H1 (cell line): ENCODE measurements at regions not wholly inside any gene's neighbourhood (a gene's known extent, or its start where the extent isn't known, plus 50 kb on each side); places are given as distances from the start of the nearest gene placed in this dataset.

Experiments
- CTCF ChIA-PET: fragments of 300-600 bp; sonication (Branson Sonifier 250); formaldehyde crosslinking; loops from one replicate; lab custom pipeline; 2021; ENCODE audit not compliant: partially characterized antibody; lab: Charles Lee
- POLR2A ChIA-PET: fragments of 300-600 bp; sonication (Branson Sonifier 250); formaldehyde crosslinking; loops from one replicate; lab custom pipeline; 2021; ENCODE audit warnings: inconsistent platforms; ENCODE audit not compliant: partially characterized antibody; lab: Charles Lee
- DNase-seq, 2 experiments: peaks; one replicate each; pipeline versions ENCODE4 v3.0.0 to v3.0.0-alpha.2; 2010 to 2022; ENCODE audit warnings: low spot score in 2 of 2, low read depth in 1 of 2, mixed read lengths in 1 of 2
- FAIRE-seq: peaks from 2 replicates; lab custom pipeline; 2011; peaks lifted over from hg19 to GRCh38; lab: Jason Lieb, UNC
- H2AFZ ChIP-seq: 2 replicates; pipeline ENCODE4 v1.8.1; 2012; ENCODE audit warnings: low read length, inconsistent platforms
- H2AK5ac ChIP-seq: 2 replicates; pipeline ENCODE4 v1.6.1; 2013; ENCODE audit warnings: low read depth, low read length
- H2BK120ac ChIP-seq: replicated peaks from 2 replicates; pipeline ENCODE3; 2013; ENCODE audit warnings: low read depth, low read length, inconsistent platforms
- H2BK12ac ChIP-seq: 2 replicates; pipeline ENCODE4 v1.6.1; 2013; ENCODE audit warnings: low read depth, low read length
- H2BK15ac ChIP-seq: 2 replicates; pipeline ENCODE4 v1.6.1; 2013; ENCODE audit warnings: low read length
- H2BK20ac ChIP-seq: 2 replicates; pipeline ENCODE4 v1.6.1; 2013; ENCODE audit warnings: low read length
- H2BK5ac ChIP-seq: 2 replicates; pipeline ENCODE4 v1.6.1; 2013; ENCODE audit warnings: low read depth, low read length
- H3K14ac ChIP-seq: 2 replicates; pipeline ENCODE4 v1.6.1; 2013; ENCODE audit warnings: inconsistent platforms; ENCODE audit not compliant: insufficient read length
- H3K18ac ChIP-seq: 2 replicates; pipeline ENCODE4 v1.6.1; 2013; ENCODE audit warnings: low read length; ENCODE audit errors: extremely low read depth
- H3K23ac ChIP-seq: 2 replicates; pipeline ENCODE4 v1.6.1; 2013; ENCODE audit warnings: inconsistent platforms; ENCODE audit not compliant: insufficient read length
- H3K23me2 ChIP-seq: 2 replicates; pipeline ENCODE4 v1.6.1; 2013; ENCODE audit warnings: low read depth, low read length
- H3K27ac ChIP-seq: 2 replicates; pipeline ENCODE4 v1.6.1; 2011; ENCODE audit warnings: low read depth, low read length, inconsistent platforms
- H3K27me3 ChIP-seq, 4 experiments: replicated peaks in 1 of 4; 1 replicate in 1 of 4; 2 replicates in 3 of 4; pipeline versions ENCODE4 v1.6.1 to v1.8.1; 2011 to 2013; ENCODE audit warnings: low read length in 3 of 4, mild to moderate bottlenecking in 3 of 4, inconsistent platforms in 2 of 4, mixed read lengths in 2 of 4, moderate library complexity in 1 of 4; ENCODE audit not compliant: control insufficient read depth in 3 of 4, insufficient read depth in 3 of 4; ENCODE audit errors: extremely low read depth in 1 of 4
- H3K36me3 ChIP-seq, 4 experiments: 2 replicates each; pipeline versions ENCODE4 v1.6.1 to v1.8.1; 2011 to 2013; ENCODE audit warnings: mild to moderate bottlenecking in 4 of 4, low read length in 3 of 4, moderate library complexity in 2 of 4, control low read depth in 1 of 4, inconsistent platforms in 1 of 4; ENCODE audit not compliant: insufficient read depth in 4 of 4, control insufficient read depth in 2 of 4
- H3K4ac ChIP-seq: replicated peaks from 2 replicates; pipeline ENCODE3; 2013; ENCODE audit warnings: low read length, low read depth, mixed read lengths, inconsistent platforms; ENCODE audit not compliant: insufficient read length
- H3K4me1 ChIP-seq, 4 experiments: replicated peaks in 1 of 4; 1 replicate in 1 of 4; 2 replicates in 3 of 4; pipeline versions ENCODE4 v1.6.1 to v1.8.1; 2011 to 2013; ENCODE audit warnings: low read length in 3 of 4, inconsistent platforms in 2 of 4, mixed read lengths in 1 of 4; ENCODE audit not compliant: insufficient read depth in 4 of 4, control insufficient read depth in 3 of 4
- H3K4me2 ChIP-seq, 2 experiments: 2 replicates each; pipeline versions ENCODE4 v1.6.1 to v1.8.1; 2011 to 2013; ENCODE audit warnings: low read depth in 2 of 2, low read length in 2 of 2, control low read depth in 1 of 2, inconsistent platforms in 1 of 2, mild to moderate bottlenecking in 1 of 2; ENCODE audit not compliant: insufficient read depth in 1 of 2
- H3K4me3 ChIP-seq, 4 experiments: fragments of 200-600, 300-600 bp in 1 of 4; sonication (generic), shearing (Covaris generic), sonication (Bioruptor Twin) in 1 of 4; 2 replicates each; pipeline versions ENCODE4 v1.5.1 to v1.8.1; 2011 to 2016; ENCODE audit warnings: low read length in 4 of 4, low read depth in 3 of 4, control low read depth in 2 of 4, inconsistent platforms in 2 of 4, mild to moderate bottlenecking in 2 of 4, mixed read lengths in 1 of 4, moderate library complexity in 1 of 4; ENCODE audit not compliant: insufficient read depth in 2 of 4; ENCODE audit errors: extremely low read depth in 1 of 4
- H3K56ac ChIP-seq: replicated peaks from 2 replicates; pipeline ENCODE3; 2013; ENCODE audit warnings: low read depth, mild to moderate bottlenecking, mixed read lengths, low read length, inconsistent platforms; ENCODE audit not compliant: insufficient read length
- H3K79me1 ChIP-seq: 2 replicates; pipeline ENCODE4 v1.6.1; 2013; ENCODE audit warnings: low read depth, low read length, control low read depth
- H3K79me2 ChIP-seq, 2 experiments: 2 replicates each; pipeline versions ENCODE4 v1.6.1 to v1.8.1; 2012 to 2013; ENCODE audit warnings: low read length in 2 of 2, mild to moderate bottlenecking in 2 of 2, inconsistent platforms in 1 of 2; ENCODE audit not compliant: insufficient read depth in 2 of 2, control insufficient read depth in 1 of 2
- H3K9ac ChIP-seq, 4 experiments: replicated peaks in 1 of 4; 1 replicate in 1 of 4; 2 replicates in 3 of 4; pipeline versions ENCODE4 v1.6.1 to v1.8.1; 2011 to 2013; ENCODE audit warnings: low read depth in 3 of 4, low read length in 3 of 4, control low read depth in 2 of 4, mild to moderate bottlenecking in 2 of 4, moderate library complexity in 2 of 4, inconsistent platforms in 1 of 4; ENCODE audit errors: extremely low read depth in 1 of 4
- H3K9me3 ChIP-seq, 2 experiments: 2 replicates each; pipeline versions ENCODE4 v1.6.1 to v1.8.1; 2012 to 2013; ENCODE audit warnings: mild to moderate bottlenecking in 2 of 2, moderate library complexity in 2 of 2, control low read depth in 1 of 2, inconsistent platforms in 1 of 2, low read depth in 1 of 2, low read length in 1 of 2, mixed read lengths in 1 of 2; ENCODE audit not compliant: insufficient read depth in 2 of 2
- H4K20me1 ChIP-seq, 2 experiments: replicated peaks in 1 of 2; 2 replicates each; pipeline versions ENCODE3 to v1.8.1; 2011 to 2013; ENCODE audit warnings: inconsistent platforms in 2 of 2, low read length in 2 of 2, mild to moderate bottlenecking in 1 of 2; ENCODE audit not compliant: insufficient read depth in 2 of 2, control insufficient read depth in 1 of 2
- H4K5ac ChIP-seq: 2 replicates; pipeline ENCODE4 v1.6.1; 2013; ENCODE audit warnings: low read length, low read depth, mixed read lengths, inconsistent platforms; ENCODE audit not compliant: insufficient read length
- H4K8ac ChIP-seq: 2 replicates; pipeline ENCODE4 v1.8.0; 2013; ENCODE audit warnings: mild to moderate bottlenecking, moderate library complexity, low read length, inconsistent platforms; ENCODE audit not compliant: insufficient read depth; ENCODE audit errors: extremely low read depth
- H4K91ac ChIP-seq: replicated peaks from 2 replicates; pipeline ENCODE3; 2013; ENCODE audit warnings: low read length, mixed read lengths, inconsistent platforms; ENCODE audit not compliant: insufficient read length
- BACH1 ChIP-seq: IDR thresholded peaks from 2 replicates; pipeline ENCODE4 v1.6.1; 2012; ENCODE audit warnings: low read length, improper control_type of control experiment
- BRCA1 ChIP-seq: IDR thresholded peaks from 2 replicates; pipeline ENCODE4 v1.6.1; 2012; ENCODE audit warnings: low read depth, low read length, improper control_type of control experiment
- CHD1 ChIP-seq: IDR thresholded peaks from 2 replicates; pipeline ENCODE4 v1.6.1; 2012; ENCODE audit warnings: low read depth, low read length, improper control_type of control experiment
- CHD2 ChIP-seq: IDR thresholded peaks from 2 replicates; pipeline ENCODE4 v1.6.1; 2012; ENCODE audit warnings: low read length, improper control_type of control experiment
- EZH2 ChIP-seq: fragments of 200-600 bp; sonication (generic); IDR thresholded peaks from 2 replicates; pipeline ENCODE4 v1.7.1; 2012; ENCODE audit warnings: low read depth, mild to moderate bottlenecking, moderate library complexity, low read length, inconsistent platforms; ENCODE audit not compliant: severe bottlenecking
- NANOG ChIP-seq: IDR thresholded peaks from 2 replicates; pipeline ENCODE4 v1.6.1; 2011; ENCODE audit warnings: low read length, low read depth, mild to moderate bottlenecking, inconsistent platforms; ENCODE audit not compliant: insufficient read depth, poor library complexity, severe bottlenecking
- RAD21 ChIP-seq, 2 experiments: IDR thresholded peaks in 1 of 2; conservative IDR thresholded peaks in 1 of 2; 2 replicates each; pipeline ENCODE4 v1.6.1; 2011; ENCODE audit warnings: low read depth in 2 of 2, low read length in 2 of 2, improper control_type of control experiment in 1 of 2, inconsistent platforms in 1 of 2, mild to moderate bottlenecking in 1 of 2, moderate library complexity in 1 of 2
- SIN3A ChIP-seq, 2 experiments: IDR thresholded peaks in 1 of 2; conservative IDR thresholded peaks in 1 of 2; 2 replicates each; pipeline ENCODE4 v1.6.1; 2011 to 2012; ENCODE audit warnings: low read length in 2 of 2, improper control_type of control experiment in 1 of 2, low read depth in 1 of 2, mild to moderate bottlenecking in 1 of 2
- SIX5 ChIP-seq: IDR thresholded peaks from 2 replicates; pipeline ENCODE4 v1.6.1; 2011; ENCODE audit warnings: mild to moderate bottlenecking, low read depth, low read length
- TAF1 ChIP-seq: IDR thresholded peaks from 2 replicates; pipeline ENCODE4 v1.6.1; 2011; ENCODE audit warnings: mild to moderate bottlenecking, low read depth, low read length
- TCF12 ChIP-seq: IDR thresholded peaks from 2 replicates; pipeline ENCODE4 v1.6.1; 2011; ENCODE audit warnings: low read depth, mild to moderate bottlenecking, low read length
- WGBS, 2 experiments: shearing (Covaris generic) in 1 of 2; methylation state at CpG; one replicate each; pipeline versions ENCODE4 v1.1.6 to v1.1.7; 2013 to 2015; ENCODE audit warnings: low lambda C conversion rate in 2 of 2, mixed read lengths in 2 of 2, inconsistent platforms in 1 of 2, low coverage in 1 of 2, missing lambda C conversion rate in 1 of 2; ENCODE audit not compliant: insufficient replicate concordance in 2 of 2, insufficient coverage in 1 of 2, insufficient read length in 1 of 2; ENCODE audit errors: extremely low coverage in 1 of 2, missing lambda C conversion rate in 1 of 2; 5-methylcytosine and 5-hydroxymethylcytosine counted together
- TF ChIP-seq, protein P1 (sequence below): IDR thresholded peaks from 2 replicates; pipeline ENCODE4 v1.6.1; 2011; ENCODE audit warnings: low read length, improper control_type of control experiment
- TF ChIP-seq, protein P2 (sequence below): IDR thresholded peaks from 2 replicates; pipeline ENCODE4 v1.6.1; 2012; ENCODE audit warnings: inconsistent platforms

DNA sequence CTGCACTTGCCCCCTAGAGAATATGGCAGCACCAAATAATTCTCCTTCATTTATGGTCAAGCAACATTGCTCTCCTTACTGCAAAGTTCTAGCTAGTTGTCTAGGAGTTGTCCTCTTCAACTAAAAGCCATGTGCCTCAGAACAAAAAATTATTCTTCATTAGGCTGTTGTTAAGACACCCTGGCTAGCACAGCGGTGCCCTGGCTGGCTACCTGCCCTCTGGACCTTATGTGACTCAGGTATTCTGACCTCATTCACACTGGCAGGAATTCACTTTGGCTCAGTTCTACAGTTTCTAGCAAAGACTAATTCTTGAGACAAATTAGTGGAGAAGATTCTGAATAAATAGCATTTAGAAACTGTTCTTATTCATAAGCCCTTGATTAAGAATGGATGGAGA is 224.4 kb upstream of the KRR1 start:
- Histone ChIP-seq H2BK12ac (no peak overlapping the region), H2BK5ac (no peak overlapping the region), H3K23me2 (no peaks in the 10 kb centered on the region; the same call in 1 of the 2 replicates), H3K23ac (no peak overlapping the region), H3K9me3 (no peaks in the 10 kb centered on the region), H4K8ac (no peak overlapping the region), H3K56ac (no peak overlapping the region), H4K5ac (no peak overlapping the region), H3K4me3 (no peak overlapping the region), H3K79me1 (no peaks in the 10 kb centered on the region), H3K4ac (no peak overlapping the region), H3K4me2 (no peak overlapping the region), H3K27me3 (no peaks in the 10 kb centered on the region), H2AK5ac (no peak overlapping the region), H2AFZ (no peak overlapping the region), H3K27ac (no peak overlapping the region), H4K91ac (no peak overlapping the region), H3K18ac (no peak overlapping the region), H2BK15ac (no peak overlapping the region), H3K79me2 (no peaks in the 10 kb centered on the region), H2BK120ac (no peak overlapping the region), H3K14ac (no peak overlapping the region), H4K20me1 (no peaks in the 10 kb centered on the region), H3K9ac (no peak overlapping the region), H3K4me1 (no peaks in the 10 kb centered on the region), H3K36me3 (no peaks in the 10 kb centered on the region), H2BK20ac (no peak overlapping the region)
- DNase-seq (no peak), FAIRE-seq (no peak)
- WGBS, 2 experiments = 67% methylated on average over 1 of the region's 1 CpG; no CpG with 5 or more reads in 1 of the 2 experiments
- ChIA-PET POLR2A (no interaction called here), CTCF (interaction anchor here (0.7 kb wide), 1 partner anchor 159 kb away, joined by 3 read pairs; no protein-coding TSS in a partner anchor)
- TF ChIP-seq RAD21 (IDR thresholded peaks at IDR 0.05 in 1 of 2, conservative IDR thresholded peaks at IDR 0.05 in 1 of 2; ENCODE audit: low read depth in 2 of 2, low read length in 2 of 2) (no peak), TAF1 (no peak), NANOG (no peak), BACH1 (no peak), CHD1 (no peak), SIX5 (no peak), SIN3A (conservative IDR thresholded peaks at IDR 0.05 in 1 of 2, IDR thresholded peaks at IDR 0.05 in 1 of 2; ENCODE audit: low read depth in 1 of 2, low read length in 2 of 2) (no peak), BRCA1 (no peak), TCF12 (no peak), CHD2 (no peak), EZH2 (no peak)
- TF ChIP-seq, protein P1, sequence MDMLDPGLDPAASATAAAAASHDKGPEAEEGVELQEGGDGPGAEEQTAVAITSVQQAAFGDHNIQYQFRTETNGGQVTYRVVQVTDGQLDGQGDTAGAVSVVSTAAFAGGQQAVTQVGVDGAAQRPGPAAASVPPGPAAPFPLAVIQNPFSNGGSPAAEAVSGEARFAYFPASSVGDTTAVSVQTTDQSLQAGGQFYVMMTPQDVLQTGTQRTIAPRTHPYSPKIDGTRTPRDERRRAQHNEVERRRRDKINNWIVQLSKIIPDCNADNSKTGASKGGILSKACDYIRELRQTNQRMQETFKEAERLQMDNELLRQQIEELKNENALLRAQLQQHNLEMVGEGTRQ = no peak
- TF ChIP-seq, protein P2, sequence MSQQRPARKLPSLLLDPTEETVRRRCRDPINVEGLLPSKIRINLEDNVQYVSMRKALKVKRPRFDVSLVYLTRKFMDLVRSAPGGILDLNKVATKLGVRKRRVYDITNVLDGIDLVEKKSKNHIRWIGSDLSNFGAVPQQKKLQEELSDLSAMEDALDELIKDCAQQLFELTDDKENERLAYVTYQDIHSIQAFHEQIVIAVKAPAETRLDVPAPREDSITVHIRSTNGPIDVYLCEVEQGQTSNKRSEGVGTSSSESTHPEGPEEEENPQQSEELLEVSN = no peak
